HFF-Myc (cell line): ENCODE measurements at regions not wholly inside any gene's neighbourhood (a gene's known extent, or its start where the extent isn't known, plus 50 kb on each side); places are given as distances from the start of the nearest gene placed in this dataset.
"Not testable (repeated sequence)": the region's sequence is repeated elsewhere in the genome, so short reads cannot be mapped to it uniquely, and the experiment has no call there.

Experiments used
- DNase-seq: peaks from one replicate; pipeline ENCODE4 v3.0.0-alpha.2; 2011; ENCODE audit warnings: low read depth; ENCODE audit errors: extremely low read depth
- H3K4me3 ChIP-seq: replicated peaks from 2 replicates; pipeline ENCODE4 v1.5.1; 2011; ENCODE audit warnings: low read depth, mild to moderate bottlenecking, control low read depth, low read length
- CTCF ChIP-seq: IDR thresholded peaks from 2 replicates; pipeline ENCODE4 v1.5.1; 2012; ENCODE audit warnings: mild to moderate bottlenecking, low read depth, low read length, control low read depth; ENCODE audit errors: missing control alignments

DNA sequence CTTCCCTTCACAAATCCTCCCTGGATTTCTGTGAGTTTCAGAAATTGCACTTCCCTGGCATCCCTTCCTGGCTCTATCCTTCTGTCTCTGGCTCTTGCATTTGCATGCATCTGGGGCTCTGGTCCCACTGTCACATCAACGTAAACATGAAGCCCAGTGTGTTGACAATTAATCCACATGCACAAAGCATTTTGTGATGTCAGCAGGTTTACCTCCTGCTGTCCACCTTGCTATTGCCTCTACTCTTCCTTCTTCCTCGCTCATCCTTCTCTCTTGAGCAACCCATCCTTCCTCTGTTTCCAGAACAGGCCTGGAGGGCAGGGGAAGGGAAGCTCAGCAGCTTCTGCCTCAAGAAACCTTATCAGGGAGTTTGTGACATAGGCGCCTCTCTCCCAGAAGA is 111.7 kb upstream of the ATP5MC3 start:
- no peak for DNase-seq
- TF ChIP-seq CTCF = no peak
- H3K4me3 ChIP-seq = no peak overlapping the region

DNA sequence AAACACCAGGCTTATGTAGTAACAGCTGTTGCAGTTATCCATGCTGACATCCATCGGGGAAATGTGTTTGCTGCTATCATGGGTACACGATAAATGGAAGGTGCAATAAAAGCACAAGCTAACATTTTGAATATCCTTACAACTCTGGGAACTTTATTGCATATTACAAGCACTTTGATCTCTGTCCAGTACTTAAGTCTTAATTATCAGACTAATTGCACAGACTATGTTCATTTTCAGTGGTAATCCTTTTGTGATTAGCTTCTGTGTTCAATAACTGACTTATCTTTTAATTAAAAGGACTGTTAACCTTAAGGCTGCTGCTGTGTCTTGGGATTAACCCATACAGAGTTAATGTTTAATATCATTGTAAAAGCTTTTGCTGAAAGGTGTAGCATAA is 101.4 kb upstream of the ATP5MC3 start:
- no peak for TF ChIP-seq CTCF

DNA sequence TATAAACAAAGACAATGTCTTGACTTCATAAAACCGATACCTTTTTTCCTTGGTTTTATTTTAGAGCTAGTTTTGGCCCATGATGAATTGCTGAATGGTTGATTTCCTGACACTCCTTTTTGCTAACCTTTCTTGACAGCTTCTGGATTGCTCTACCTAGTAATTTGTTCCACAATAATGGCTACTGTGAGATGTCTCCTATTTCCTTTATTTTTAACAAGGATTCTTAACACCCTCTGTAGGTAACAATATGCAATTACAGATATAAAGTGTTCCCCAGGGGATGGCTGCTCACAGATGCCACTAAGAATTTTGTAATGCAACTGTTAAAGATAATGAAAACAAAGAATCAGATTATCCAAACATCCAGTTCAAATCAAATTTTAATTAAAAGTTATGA is 100.8 kb upstream of the ATP5MC3 start:
- DNase-seq = peak; percentile 9
- TF ChIP-seq CTCF = peak; percentile 25
- H3K4me3 ChIP-seq = no peak overlapping the region

More for the DNA sequence above, 101.4 kb upstream of the ATP5MC3 start:
- DNase-seq = no peak
- H3K4me3 ChIP-seq = no peak overlapping the region

- TF ChIP-seq CTCF = no peak
- DNase-seq = no peak
- H3K4me3 ChIP-seq = no peak overlapping the region
Measured at GRCh38 chr2:175277772-175278171, 96.3 kb upstream of the ATP5MC3 start.

- no peak for TF ChIP-seq CTCF
- no peak for DNase-seq
- no peak overlapping the region for H3K4me3 ChIP-seq
Measured at GRCh38 chr2:175275539-175275938, 94.0 kb upstream of the ATP5MC3 start.

DNA sequence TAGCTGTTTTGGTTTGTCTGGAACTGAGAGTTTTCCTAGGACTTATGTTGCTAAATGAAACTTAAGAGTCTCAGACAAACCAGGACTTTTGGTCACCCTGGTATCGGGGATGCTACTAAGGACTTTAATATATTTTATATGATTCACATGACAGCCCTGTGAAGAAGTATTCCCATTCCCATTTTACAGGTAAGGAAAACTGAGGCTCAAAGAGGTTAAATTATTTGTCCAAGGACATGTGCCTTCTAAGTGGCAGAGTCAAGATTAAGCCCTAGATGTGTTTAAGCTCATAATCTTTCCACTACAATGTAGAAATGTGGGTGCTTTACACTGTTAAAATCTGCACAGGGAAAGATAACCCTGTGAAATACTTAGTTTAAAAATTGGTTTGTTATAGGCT is 77.7 kb upstream of the ATP5MC3 start:
- no peak overlapping the region for H3K4me3 ChIP-seq
- no peak for DNase-seq
- TF ChIP-seq CTCF = no peak

DNA sequence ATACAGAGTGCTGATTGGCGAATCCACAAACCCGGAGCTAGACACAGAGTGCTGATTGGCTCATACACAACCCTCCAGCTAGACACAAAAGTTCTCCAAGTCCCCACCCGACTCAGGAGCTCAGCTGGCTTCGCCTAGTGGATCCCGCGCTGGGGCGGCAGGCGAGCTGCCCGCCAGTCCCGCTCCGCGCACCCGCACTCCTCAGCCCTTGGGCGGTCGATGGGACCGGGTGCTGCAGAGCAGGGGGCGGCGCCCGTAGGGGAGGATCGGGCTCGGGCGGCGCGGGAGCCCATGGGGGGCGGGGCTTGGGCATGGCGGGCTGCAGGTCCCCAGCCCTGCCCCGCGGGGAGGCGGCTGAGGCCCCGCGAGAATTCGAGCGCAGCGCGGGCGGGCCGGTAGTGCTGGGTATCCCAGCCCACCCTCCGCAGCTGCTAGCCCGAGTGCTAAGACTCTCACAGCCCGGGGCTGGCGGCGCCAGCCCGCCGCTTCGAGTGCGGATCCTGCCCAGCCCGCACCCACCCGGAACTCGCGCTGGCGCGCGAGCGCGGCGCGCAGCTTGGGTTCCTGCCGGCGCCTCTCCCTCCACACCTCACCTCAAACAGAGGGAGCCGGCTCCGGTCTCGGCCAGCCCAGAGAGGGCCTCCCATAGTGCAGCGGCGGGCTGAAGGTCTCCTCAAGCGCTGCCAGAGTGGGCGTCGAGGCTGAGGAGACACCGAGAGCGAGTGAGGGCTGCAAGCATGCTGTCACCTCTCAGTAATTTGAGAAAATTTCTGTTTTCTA is 75.5 kb upstream of the ATP5MC3 start:
- TF ChIP-seq CTCF = no peak
- H3K4me3 ChIP-seq = no peak overlapping the region

GRCh38 chr2:175256391-175256790 is 74.9 kb upstream of the ATP5MC3 start:
- H3K4me3 ChIP-seq, DNase-seq: not testable (repeated sequence)

More for the DNA sequence above, 75.5 kb upstream of the ATP5MC3 start:
- no peak for DNase-seq
